Adrenal gland (tissue), 5 donors: ENCODE measurements at regions not wholly inside any gene's neighbourhood (a gene's known extent, or its start where the extent isn't known, plus 50 kb on each side); places are given as distances from the start of the nearest gene placed in this dataset.

Experiments used
- CTCF ChIP-seq, 6 experiments: fragments of 450-650 bp in 4 of 6; fragments of 200-600 bp in 2 of 6; sonication (generic) in 1 of 6; IDR thresholded peaks; 1 replicate in 5 of 6; 2 replicates in 1 of 6; pipeline versions ENCODE4 v1.5.1 to v1.8.0; 2016 to 2021; ENCODE audit warnings: antibody characterized with exemption in 6 of 6, mild to moderate bottlenecking in 2 of 6, moderate library complexity in 1 of 6
- POLR2A ChIP-seq, 2 donors: fragments of 450-650 bp; IDR thresholded peaks; one replicate each; pipeline ENCODE4 v1.6.1; 2017; ENCODE audit warnings: antibody characterized with exemption in 2 of 2, mild to moderate bottlenecking in 2 of 2, moderate library complexity in 1 of 2
- donor health status: DM: no; HTN: no; CAD: no.

DNA sequence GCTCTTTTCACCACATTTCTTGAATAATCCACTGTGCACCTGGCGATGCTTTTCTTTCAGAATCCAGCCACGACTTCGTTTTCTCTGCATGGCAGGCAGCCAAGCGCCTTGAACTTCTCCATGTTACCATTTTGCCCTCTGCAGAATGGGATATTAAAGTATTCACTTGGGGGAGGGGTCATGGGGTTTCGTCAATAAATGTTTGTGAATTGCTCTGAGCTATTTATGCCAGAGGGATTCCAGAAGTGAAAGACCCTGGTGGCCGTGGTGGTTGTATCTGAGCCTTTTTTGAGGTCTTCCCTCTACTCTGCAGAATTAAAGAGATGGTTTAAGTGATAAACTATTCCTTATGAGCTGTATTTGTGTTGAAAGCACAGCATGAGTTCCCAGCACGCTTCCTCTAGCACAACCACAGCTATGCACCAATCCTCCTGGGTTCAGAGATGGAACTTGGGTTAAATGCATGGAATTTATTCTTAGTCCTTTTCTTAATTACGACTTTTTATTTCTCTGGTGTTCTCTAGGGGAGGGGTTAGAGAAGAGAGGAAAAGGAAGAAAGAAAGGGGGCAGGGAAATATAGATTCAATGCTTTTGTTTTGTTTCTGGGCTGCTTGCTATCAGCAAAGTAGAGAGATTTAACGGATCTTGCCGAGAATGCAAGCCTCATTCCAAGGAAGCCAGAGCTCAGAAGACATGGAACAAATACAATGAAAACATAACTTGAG lies 478.2 kb upstream of the TNC start:
- TF ChIP-seq CTCF (IDR thresholded peaks at IDR 0.05) (no peak), POLR2A (IDR thresholded peaks at IDR 0.05) (no peak)
